GM21526 (cell line): ENCODE measurements at regions not wholly inside any gene's neighbourhood (a gene's known extent, or its start where the extent isn't known, plus 50 kb on each side); places are given as distances from the start of the nearest gene placed in this dataset.
"Not testable (repeated sequence)": the region's sequence is repeated elsewhere in the genome, so short reads cannot be mapped to it uniquely, and the experiment has no call there.

ENCODE experiments used
- ATAC-seq: cut with Tn5 transposase; IDR thresholded peaks from one replicate; pipeline ENCODE4 v1.9.1; 2021; ENCODE audit warnings: moderate library complexity; ENCODE audit not compliant: unreplicated experiment, low FRiP score

DNA sequence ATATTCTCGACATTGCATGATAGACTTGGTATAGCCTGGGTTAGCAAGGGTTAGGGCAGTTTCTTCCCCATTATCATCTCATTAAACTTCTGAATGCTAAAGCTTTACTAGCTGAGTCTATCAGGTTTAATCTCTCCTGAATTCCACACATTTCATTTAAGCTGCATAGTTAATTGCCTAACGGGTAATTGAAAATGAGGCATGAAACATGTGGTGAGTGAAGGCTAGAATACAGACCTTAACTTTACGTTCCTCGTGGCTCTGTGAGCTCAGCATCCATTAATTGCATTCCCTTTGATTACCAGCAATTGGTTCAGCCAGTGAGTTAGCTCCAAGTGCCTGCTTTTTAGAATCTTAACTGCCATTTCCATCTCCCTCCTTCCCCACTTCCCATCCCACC is 126.5 kb upstream of the MEX3C start:
- ATAC-seq = no peak

DNA sequence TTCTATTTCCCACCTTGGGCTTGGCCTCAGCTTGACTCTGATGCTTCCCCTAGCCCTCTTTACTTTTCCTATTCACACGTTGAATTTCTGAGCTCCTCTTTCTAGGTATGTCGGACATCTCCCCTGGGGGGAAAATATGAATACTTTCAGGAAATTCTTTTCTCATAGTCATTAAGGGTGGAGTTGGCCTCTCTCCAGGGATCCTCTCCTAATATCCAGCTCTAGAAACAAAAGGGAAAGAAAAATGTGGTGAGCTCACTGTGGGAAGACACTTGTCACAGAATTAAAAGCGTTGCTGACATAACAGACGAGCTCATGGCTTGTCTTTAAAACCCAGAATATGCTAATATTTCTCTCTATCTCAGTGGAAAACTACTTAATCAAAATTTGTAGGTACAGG is 132.7 kb upstream of the MEX3C start:
- no peak for ATAC-seq

DNA sequence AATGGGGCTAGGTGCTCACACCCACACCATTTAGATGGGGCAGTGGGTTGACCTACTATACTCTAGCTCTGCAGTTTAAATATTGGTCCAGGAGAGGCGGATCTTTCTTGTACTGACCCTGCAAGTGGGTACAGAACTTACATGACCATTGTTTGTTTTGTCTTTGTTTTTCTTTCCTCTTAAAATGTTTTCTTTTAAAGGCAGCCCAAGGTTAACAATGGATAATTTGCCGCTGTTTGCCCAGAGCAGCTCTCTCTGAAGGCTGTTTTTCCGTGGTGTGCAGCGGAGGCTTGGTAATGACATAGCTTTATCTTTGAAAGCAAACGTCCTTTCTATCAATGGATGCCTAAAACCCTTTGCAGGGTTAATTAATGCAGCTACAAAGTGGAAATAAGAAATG is 133.3 kb upstream of the MEX3C start:
- ATAC-seq = no peak

DNA sequence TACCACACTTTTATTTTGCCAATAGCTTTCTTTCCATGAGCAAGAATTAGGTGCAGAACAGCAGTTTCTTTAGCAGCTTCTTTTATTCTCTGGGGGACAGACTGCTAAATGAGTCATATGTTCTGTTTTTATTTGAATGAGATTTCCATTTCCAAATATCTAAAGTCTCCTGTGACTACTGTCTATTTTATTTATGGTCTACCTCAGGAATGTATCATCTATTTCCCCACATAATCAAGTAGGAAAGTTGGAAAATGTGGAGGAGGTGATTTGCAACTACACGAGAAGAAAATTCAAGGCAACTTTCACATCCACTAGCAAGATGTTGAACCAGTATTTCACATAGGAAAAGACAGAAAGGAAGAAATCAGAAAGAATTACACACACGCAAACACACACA is 139.9 kb upstream of the MEX3C start:
- no peak for ATAC-seq

DNA sequence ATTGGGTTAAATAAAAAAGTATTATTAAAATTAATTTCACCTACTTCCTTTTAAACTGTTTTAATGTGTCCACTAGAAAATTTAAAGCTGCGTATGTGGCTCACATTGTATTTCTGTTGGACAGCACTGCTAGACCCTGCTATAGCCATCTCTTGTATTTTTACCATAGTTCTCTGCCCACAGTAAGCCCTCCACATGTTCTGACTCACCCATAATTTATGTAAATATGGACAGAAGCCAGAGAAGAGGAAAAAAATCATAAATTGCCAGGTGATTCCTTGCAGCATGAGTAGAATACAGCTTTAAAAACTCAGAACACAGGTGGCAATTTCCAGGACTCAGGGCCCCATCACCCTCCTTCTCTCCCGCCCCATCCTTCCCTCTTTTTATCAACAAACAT is 142.4 kb upstream of the MEX3C start:
- no peak for ATAC-seq

DNA sequence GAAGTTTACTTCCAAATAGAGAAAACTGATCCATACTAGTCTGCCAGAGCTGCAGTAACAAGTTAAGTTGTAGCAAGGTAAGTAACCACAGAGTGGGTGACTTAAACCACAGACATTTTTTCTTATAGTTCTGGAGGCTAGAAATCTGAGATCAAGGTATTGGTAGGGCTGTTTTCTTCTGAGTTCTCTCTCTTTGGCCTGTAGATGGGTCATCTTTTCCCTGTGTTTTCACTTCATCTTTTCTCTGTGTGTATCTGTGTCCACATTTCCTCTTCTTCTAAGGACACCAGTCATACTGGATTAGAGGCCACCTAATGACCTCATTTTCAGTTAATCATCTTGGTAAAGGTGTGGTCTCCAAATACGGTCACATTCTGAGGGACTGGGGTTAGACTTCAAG is 142.9 kb upstream of the MEX3C start:
- ATAC-seq = no peak

DNA sequence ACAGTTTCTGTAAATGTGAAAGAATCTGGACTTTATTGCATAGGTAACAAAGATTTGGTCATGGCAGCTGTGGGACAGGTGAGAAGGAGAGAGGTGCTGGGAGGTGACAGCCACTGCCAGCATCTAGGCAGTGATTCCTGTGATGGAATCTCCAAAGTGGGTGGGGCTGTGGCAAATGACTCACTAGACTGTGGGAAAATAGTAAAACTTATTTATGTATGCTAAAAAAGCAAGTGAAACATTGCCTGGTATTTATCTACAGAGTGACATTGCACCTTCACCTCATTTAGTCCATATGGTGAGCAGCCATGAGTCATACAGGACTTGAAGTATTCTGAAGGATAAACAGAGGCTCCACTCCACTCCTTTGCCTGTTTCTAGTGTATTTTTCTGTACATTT is 145.3 kb upstream of the MEX3C start:
- no peak for ATAC-seq

DNA sequence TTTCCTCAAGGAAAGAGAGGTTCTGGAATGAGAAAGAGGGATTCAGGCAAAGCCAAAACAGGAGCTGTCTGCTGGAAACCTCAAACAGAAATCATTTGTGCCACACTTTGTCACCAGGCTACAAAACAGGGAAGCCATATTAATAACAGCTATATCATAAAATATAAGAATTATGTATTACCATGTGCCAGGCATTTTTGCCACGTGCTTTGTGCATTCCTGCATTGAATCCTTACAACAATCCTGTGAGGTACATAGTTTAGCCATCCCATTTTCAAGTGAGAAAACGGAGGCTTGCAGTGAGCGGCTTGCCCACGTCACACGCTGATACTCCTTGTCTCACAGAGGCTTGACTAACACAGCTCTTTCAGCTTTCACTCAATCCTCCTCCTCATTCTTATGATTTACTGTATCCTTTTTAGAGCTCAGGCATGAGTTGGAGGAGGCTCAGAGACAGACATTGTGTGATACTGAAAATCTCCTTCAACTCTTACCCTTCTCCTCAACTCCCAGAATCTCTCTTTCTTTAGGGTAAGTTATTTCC is 148.4 kb upstream of the MEX3C start:
- ATAC-seq = no peak

DNA sequence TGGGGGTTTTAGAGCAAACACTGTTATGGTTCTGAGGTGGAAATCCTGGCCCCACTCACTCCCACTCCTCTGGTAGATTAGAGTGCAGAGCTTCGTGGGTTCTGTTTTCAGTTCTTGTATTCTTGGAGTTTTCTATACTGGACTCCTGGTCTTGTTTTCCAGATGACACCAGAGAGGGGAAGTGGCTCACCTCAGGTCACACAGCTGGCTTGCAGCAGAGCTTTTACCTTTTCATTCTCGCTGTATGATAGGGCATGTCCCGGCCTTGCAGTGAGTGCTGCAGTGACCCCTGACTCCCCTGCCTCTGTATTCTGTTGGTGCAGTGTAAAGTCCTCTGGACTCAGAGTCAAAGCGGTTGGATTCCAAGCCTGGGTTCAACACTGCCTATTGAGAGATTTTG is 148.9 kb upstream of the MEX3C start:
- no peak for ATAC-seq

DNA sequence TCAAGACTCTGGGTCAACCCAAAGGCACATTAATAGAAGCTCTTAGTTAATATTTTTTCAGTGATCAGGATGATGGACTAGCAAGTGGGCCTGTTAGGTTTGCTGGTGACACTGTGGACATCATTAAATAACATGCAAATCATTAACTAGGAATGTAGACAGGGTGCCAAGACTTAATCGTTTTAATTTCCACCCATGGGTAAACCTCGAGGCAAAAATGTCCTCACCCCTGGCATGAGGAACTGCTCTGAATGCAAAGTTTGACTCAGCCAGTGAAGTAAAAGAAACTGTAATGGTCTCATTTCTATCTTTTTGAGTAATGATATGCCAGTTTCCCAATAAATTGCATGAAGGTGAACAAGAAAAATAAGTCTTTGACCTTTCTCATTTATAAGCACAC is 152.6 kb upstream of the MEX3C start:
- ATAC-seq = no peak

DNA sequence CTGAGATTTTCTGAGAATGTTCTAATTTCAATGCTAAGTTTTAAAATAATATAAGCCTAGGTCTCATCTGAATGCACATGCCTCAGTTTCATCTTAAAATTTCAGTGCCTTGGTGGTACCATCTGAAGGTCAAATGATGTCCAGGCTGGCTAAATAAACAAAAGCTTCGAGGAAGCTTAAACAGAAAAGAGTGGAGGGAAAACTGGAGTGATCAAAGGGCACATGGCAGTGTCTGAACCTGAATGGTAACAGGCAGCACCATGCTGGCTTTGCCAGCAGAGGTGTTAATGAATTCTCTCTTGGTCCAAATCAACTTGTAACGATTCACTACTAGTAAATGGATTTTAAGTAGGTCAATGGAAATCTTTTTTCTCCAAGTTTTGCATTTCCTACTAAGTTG is 158.4 kb upstream of the MEX3C start:
- no peak for ATAC-seq

DNA sequence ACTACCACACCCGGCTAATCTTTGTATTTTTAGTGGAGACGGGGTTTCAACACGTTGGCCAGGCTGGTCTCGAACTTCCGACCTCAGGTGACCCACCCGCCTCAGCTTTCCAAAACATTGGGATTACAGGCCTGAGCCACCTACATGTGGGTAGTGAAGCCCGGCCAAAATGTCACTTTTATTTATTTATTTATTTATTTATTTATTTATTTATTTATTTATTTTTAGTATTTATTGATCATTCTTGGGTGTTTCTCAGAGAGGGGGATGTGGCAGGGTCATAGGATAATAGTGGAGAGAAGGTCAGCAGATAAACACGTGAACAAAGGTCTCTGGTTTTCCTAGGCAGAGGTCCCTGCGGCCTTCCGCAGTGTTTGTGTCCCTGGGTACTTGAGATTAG is 162.8 kb upstream of the MEX3C start:
- ATAC-seq = not testable (repeated sequence)

DNA sequence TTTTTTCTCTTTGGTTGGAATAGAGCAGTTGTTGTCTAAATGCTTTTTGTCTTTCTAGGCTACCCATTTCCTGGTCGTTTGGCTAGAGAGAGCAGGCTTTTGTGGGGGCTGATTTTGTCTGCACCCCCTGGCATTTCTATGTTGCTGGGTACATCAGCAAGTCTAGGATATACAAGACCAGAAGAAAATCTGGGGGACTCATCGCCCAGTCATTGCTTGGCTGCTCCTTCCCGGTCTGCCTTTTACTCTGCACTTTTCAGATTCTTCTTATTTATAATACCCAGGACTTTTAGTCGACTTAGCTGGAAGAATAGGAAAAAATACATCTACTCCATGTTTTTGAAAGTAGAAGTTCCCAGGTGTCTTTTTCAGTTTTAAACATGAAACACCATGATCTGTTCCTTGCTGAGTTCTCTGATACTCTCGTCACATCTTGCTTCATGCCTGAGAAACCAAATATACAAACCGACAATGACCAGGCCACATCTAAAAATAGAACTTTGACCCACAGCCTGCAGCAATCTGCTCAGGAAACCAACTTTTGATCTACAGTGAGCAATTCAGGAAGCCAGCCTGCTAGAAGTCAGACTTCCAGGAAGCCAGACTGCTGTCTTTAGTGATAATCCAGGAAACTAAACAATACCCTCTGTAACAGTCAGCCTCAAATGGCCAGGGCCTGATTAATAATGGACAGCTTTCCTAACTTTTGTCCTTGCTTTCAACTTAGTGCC is 163.8 kb upstream of the MEX3C start:
- ATAC-seq = peak; percentile 58

DNA sequence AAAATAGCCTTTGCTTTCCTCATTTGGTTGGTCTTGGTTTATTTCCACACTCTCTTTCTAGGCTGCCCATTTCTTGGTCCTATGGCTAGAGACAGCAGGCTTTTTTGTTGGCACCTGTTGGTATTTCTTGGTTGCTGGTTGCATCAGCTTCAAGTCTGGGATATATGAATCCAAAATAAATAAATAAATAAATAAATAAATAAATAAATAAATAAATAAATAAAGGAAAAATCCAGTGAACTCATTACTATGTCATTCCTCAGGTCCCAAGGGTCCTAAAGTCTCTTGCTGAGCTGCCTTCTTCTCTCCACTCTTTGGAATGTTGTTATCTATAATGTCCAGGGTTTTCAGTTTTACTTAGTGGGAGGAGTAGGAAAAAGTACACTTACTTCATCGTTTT is 165.9 kb upstream of the MEX3C start:
- ATAC-seq = no peak

DNA sequence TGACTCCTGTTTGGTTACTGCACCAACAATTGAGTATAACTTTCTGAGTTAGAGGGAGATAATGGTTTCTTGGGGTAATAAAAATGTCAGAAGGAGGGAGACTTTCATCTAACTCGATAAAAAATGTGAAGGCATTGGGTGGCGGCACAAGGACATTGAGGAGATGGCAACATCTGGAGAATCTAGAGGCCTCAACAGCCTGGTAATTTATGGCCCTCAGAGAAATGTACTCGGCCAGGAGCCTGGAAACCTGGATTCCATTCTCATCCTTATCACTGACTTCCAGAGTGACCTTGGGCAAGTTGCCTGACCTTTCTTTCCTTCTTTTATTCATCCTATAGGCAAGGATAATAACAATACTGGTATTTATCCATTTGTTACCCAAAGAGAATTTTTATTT is 173.5 kb upstream of the MEX3C start:
- no peak for ATAC-seq

DNA sequence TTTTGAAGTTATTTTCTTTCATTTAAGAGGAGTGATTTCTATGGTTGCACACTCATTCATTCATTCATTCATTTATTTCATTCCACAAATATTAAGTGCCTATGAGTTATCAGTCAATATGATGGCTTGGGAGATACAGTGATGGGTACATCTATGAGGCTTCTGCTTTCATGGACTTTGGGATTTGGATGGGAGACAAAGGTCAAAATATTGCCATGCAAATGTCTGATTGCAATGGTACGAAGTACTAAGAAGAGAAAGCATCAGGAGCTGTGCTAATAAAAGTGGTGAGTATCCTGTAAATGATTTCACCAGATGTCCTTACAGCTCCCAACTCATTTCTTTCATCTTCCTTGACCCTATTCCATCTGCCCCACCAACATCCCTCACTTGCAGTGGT is 174.4 kb upstream of the MEX3C start:
- ATAC-seq = no peak

DNA sequence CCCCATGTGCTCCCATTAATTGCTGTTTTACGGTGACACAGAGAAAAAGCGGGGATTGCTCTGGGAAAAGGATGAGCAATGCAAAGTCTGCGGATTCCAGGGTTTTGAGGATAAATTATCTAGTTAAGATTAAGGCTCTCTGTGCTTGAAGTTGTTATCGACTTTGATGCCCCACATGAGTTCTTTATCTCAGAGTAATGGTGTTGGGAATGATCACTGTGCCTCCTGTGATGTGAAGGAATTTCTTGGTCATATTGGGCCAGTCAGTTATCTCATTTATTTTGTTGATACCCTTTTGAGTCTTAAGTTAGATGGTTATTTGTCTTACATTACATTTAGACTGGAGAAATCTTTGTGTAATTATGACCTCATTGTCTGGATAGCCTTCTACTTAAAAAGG is 184.6 kb upstream of the MEX3C start:
- no peak for ATAC-seq

DNA sequence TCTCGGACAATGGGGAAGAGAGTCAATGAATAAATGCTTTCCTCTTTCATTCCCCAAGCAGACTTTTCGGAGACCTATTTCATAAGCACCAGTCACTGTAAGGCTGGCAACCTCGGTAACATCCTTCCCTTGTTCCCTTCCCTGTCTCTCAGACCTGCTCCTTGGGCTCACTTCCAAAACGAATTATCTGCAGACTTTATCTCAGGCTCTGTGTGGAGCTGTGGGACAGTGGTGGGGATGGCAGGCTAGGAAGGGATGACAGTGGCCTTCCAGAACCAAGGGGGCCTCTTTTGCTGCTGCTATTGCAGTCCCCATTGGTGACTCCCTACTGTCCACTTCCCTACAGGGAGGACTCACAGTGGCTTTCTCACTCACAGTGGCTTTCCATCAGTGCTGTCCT is 185.6 kb upstream of the MEX3C start:
- no peak for ATAC-seq

DNA sequence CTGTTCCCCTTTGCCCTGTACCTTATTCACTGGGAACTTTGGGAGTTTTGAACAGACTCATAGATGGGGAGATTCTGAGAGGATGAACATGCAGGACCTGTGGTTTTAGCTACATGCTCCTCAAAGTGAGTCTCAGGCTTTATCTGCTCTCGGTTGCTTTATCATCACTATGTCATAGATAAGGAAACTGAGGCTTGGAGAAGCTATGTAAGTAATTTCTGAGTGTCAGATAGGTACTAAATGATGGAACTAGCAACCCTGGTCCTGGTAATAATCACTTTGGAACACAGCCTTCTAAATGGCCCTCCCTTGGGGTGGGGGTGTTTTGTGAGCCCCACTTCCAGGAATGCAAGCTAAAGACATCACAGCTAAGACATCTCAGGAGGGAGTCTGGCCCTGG is 186.2 kb upstream of the MEX3C start:
- no peak for ATAC-seq

DNA sequence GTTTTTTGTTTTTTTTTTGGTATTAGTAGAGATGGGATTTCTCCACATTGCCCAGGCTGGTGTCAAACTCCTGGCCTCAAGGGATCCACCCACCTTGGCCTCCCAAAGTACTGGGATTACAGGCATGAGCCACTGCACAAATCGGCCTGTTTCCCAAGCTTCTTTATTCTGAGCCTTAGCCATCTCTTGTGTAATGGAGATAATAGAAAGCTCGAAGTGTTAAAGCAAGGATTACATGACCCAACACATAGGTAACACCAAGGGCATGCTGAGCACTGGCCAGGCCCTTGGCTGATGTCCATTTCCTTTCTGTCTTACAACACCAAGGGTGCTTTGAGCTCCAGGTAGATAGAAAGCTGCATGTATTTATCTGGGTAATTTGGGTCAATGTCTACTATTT is 187.8 kb upstream of the MEX3C start:
- ATAC-seq = no peak

DNA sequence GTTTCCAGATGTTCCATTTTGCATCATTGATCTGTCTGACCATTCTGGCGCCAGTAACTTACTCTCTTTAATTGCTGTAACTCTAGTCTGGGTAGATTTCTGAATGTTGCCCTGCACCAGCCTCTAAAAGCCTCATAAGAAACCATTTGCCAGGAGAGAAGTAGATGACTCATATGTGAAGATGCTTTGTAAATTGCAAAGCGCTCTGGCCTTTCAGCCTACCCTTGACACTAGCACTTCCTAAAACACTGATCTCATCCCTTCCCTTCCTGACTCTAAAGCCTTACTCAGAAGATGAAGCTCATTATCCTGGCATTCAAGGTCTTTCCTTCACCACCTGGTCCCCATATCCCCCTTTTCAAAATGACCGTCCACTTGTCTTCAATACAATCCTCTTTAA is 193.2 kb upstream of the MEX3C start:
- ATAC-seq = no peak

DNA sequence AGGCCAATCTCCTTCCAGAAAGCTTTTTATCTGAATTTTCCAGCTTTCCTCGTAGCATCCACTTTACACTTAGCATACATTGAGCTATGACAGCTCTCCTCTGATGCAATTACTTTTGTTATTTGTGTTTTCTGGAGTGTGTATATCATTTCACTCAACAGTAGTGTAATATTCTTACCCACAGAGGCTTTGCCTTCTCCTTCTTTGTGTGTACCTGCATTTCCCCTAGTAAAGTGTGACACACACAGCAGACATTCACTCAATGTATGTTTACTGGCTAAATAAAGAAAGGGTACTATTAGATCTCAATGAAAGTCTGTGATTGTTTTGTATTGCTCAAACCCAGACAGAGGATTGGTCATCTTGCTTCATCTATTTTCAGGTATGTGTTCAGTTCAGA is 193.7 kb upstream of the MEX3C start:
- ATAC-seq = no peak

DNA sequence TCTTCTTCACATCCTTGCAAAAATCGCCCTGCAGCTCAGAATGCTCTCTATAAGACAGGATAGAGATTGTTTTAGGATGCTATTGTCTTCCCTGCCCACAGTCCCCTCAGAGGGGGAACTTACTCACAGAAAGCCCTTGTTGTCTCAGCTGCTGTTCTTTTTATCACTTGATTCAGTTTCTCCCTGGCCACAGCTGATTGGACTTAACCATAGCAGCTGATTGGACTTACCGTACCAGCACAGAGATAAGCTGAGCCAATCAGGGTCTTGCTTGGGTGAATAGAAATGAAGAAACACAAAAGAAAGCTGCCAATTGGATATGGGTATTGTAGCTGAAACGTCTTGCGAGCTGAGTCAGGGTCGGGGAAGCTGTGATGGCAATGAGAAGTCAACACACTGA is 194.2 kb upstream of the MEX3C start:
- ATAC-seq = no peak
